GM23338 (cell line): ENCODE measurements at regions not wholly inside any gene's neighbourhood (a gene's known extent, or its start where the extent isn't known, plus 50 kb on each side); places are given as distances from the start of the nearest gene placed in this dataset.

Experiments
- ATAC-seq: fragments of 200-7000 bp; cut with Tn5 transposase; 3 replicates; pipeline ENCODE4 v1.9.1; 2020
- DNase-seq: peaks from one replicate; pipeline ENCODE4 v3.0.0-alpha.2; 2015; ENCODE audit warnings: low spot score
- H2AFZ ChIP-seq: fragments of 200-600 bp; sonication (generic); 2 replicates; pipeline ENCODE4 v1.8.0; 2016; ENCODE audit warnings: antibody characterized with exemption, mild to moderate bottlenecking, moderate library complexity
- H3F3A ChIP-seq: fragments of 200-600 bp; sonication (generic); replicated peaks from 2 replicates; pipeline ENCODE4 v1.8.0; 2017; ENCODE audit warnings: antibody characterized with exemption, mixed run types, low read depth
- H3K27ac ChIP-seq: fragments of 200-600 bp; sonication (generic); 2 replicates; pipeline ENCODE4 v1.6.1; 2016; ENCODE audit warnings: low read depth
- H3K27me3 ChIP-seq: fragments of 200-600 bp; sonication (generic); 2 replicates; pipeline ENCODE4 v1.8.0; 2016; ENCODE audit warnings: mild to moderate bottlenecking, mixed run types, moderate library complexity; ENCODE audit not compliant: insufficient read depth
- H3K36me3 ChIP-seq: fragments of 200-600 bp; sonication (generic); 2 replicates; pipeline ENCODE4 v1.8.0; 2016; ENCODE audit warnings: mild to moderate bottlenecking; ENCODE audit not compliant: insufficient read depth
- H3K4me1 ChIP-seq: fragments of 200-600 bp; sonication (generic); 2 replicates; pipeline ENCODE4 v1.8.0; 2016; ENCODE audit warnings: mild to moderate bottlenecking, moderate library complexity; ENCODE audit not compliant: insufficient read depth
- H3K4me2 ChIP-seq: fragments of 200-600 bp; sonication (generic); 2 replicates; pipeline ENCODE4 v1.7.1; 2017; ENCODE audit warnings: mixed run types
- H3K4me3 ChIP-seq: fragments of 200-600 bp; sonication (generic); 2 replicates; pipeline ENCODE4 v1.6.1; 2016; ENCODE audit warnings: mixed run types
- H3K79me2 ChIP-seq: fragments of 200-600 bp; sonication (generic); replicated peaks from 2 replicates; pipeline ENCODE4 v1.8.0; 2017; ENCODE audit warnings: mild to moderate bottlenecking; ENCODE audit not compliant: insufficient read depth
- H3K9me2 ChIP-seq: fragments of 200-600 bp; sonication (generic); 2 replicates; pipeline ENCODE4 v1.8.0; 2017; ENCODE audit not compliant: insufficient read depth
- H4K20me1 ChIP-seq: fragments of 200-600 bp; sonication (generic); replicated peaks from 2 replicates; pipeline ENCODE4 v1.8.0; 2017; ENCODE audit warnings: mild to moderate bottlenecking; ENCODE audit not compliant: insufficient read depth
- H3K27ac Mint-ChIP-seq: 2 replicates; pipeline ENCODE4 v1.8.0; 2020; ENCODE audit warnings: inconsistent platforms, mild to moderate bottlenecking, moderate library complexity, mixed read lengths
- H3K27me3 Mint-ChIP-seq: 3 replicates; pipeline ENCODE4 v1.8.0; 2022; ENCODE audit warnings: low read depth, mild to moderate bottlenecking, moderate library complexity, mixed read lengths, inconsistent platforms; ENCODE audit not compliant: insufficient read depth, poor library complexity
- H3K36me3 Mint-ChIP-seq: 3 replicates; pipeline ENCODE4 v1.8.0; 2021; ENCODE audit warnings: low read depth, mild to moderate bottlenecking, inconsistent platforms, moderate library complexity, mixed read lengths
- H3K4me1 Mint-ChIP-seq: 3 replicates; pipeline ENCODE4 v1.8.0; 2020; ENCODE audit warnings: mild to moderate bottlenecking, inconsistent platforms, mixed read lengths
- H3K4me3 Mint-ChIP-seq: 3 replicates; pipeline ENCODE4 v1.8.0; 2021; ENCODE audit warnings: moderate library complexity, mild to moderate bottlenecking, inconsistent platforms, mixed read lengths
- H3K9me3 Mint-ChIP-seq: 3 replicates; pipeline ENCODE4 v1.8.0; 2020; ENCODE audit warnings: moderate library complexity, mild to moderate bottlenecking, inconsistent platforms, mixed read lengths
- NANOG ChIP-seq: IDR thresholded peaks from 2 replicates; pipeline ENCODE4 v1.6.1; 2016; ENCODE audit warnings: antibody characterized with exemption, borderline replicate concordance
- POLR2AphosphoS5 ChIP-seq: IDR thresholded peaks from 2 replicates; pipeline ENCODE4 v1.6.1; 2016; ENCODE audit warnings: antibody characterized with exemption, low read depth
- REST ChIP-seq: IDR thresholded peaks from one replicate; pipeline ENCODE4 v1.6.1; 2018; ENCODE audit warnings: antibody characterized with exemption; ENCODE audit not compliant: unreplicated experiment
- ZNF331 ChIP-seq: fragments of 250-450 bp; sonication (Bioruptor Pico); IDR thresholded peaks from 2 replicates; pipeline ENCODE4 v1.5.0; 2020; ENCODE audit warnings: low read depth, mild to moderate bottlenecking, moderate library complexity
- ZNF462 ChIP-seq: fragments of 250-450 bp; sonication (Bioruptor Pico); IDR thresholded peaks from 2 replicates; pipeline ENCODE4 v1.5.0; 2020; ENCODE audit warnings: mild to moderate bottlenecking, moderate library complexity
- TF ChIP-seq, protein P1 (sequence below), 2 experiments: fragments of 200-600 bp in 1 of 2; sonication (generic) in 1 of 2; conservative IDR thresholded peaks; 2 replicates each; pipeline versions ENCODE4 v1.5.1 to v1.6.1; 2016 to 2017; ENCODE audit warnings: antibody characterized with exemption in 2 of 2, low read depth in 2 of 2, mild to moderate bottlenecking in 2 of 2, moderate library complexity in 1 of 2

DNA sequence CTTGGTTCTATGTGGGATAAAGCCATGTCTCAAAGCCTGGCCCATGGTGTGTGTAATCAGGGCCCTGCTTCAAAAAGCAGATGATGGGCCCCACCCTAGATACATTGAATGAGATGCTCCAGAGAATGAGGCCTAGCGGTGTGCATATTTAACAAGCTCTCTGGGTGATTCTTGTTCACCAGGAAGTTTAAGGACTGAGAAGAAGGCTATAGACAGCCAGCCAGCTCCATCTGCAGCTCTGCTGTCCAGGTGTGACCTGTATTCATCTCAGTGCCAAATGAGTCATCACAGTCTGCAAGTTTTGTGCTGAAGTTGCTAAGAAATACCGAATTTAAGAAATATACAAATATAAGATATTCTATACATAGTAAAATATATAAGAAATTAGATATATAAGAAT lies 182.0 kb upstream of the RUNX1 start:
- Histone ChIP-seq H3K9me2 (peaks cover 10% of the 10 kb centered on the region; the same call in 1 of the 2 replicates), H3K79me2 (no peaks in the 10 kb centered on the region), H3K36me3 (no peaks in the 10 kb centered on the region), H3K4me2 (no peak overlapping the region), H3K4me1 (peaks cover 9% of the 10 kb centered on the region), H3F3A (no peaks in the 10 kb centered on the region; the same call in 1 of the 2 replicates), H3K4me3 (no peak overlapping the region), H3K27me3 (no peaks in the 10 kb centered on the region), H4K20me1 (no peaks in the 10 kb centered on the region), H2AFZ (no peak overlapping the region), H3K27ac (no peak overlapping the region)
- Mint-ChIP-seq H3K9me3 (0 out of 3 replicates have a peak, but pooled peaks cover under 1% of the 10 kb centered on the region), H3K4me1 (peaks cover 19% of the 10 kb centered on the region), H3K27me3 (no peaks in the 10 kb centered on the region), H3K4me3 (no peak overlapping the region), H3K36me3 (no peaks in the 10 kb centered on the region), H3K27ac (no peak overlapping the region)
- ATAC-seq = no peak
- no peak for DNase-seq
- no peak for TF ChIP-seq REST
- no peak for TF ChIP-seq NANOG
- TF ChIP-seq, protein P1, sequence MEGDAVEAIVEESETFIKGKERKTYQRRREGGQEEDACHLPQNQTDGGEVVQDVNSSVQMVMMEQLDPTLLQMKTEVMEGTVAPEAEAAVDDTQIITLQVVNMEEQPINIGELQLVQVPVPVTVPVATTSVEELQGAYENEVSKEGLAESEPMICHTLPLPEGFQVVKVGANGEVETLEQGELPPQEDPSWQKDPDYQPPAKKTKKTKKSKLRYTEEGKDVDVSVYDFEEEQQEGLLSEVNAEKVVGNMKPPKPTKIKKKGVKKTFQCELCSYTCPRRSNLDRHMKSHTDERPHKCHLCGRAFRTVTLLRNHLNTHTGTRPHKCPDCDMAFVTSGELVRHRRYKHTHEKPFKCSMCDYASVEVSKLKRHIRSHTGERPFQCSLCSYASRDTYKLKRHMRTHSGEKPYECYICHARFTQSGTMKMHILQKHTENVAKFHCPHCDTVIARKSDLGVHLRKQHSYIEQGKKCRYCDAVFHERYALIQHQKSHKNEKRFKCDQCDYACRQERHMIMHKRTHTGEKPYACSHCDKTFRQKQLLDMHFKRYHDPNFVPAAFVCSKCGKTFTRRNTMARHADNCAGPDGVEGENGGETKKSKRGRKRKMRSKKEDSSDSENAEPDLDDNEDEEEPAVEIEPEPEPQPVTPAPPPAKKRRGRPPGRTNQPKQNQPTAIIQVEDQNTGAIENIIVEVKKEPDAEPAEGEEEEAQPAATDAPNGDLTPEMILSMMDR (conservative IDR thresholded peaks at IDR 0.05; ENCODE audit: low read depth in 2 of 2) = no peak
- TF ChIP-seq ZNF331 (CRISPR knock-in tag) = no peak
- TF ChIP-seq ZNF462 (CRISPR knock-in tag) = no peak
- TF ChIP-seq POLR2AphosphoS5 = no peak
